NCI-H146 treated with DMSO at 0.1 percent for 48 hours (cell line): ENCODE measurements at regions not wholly inside any gene's neighbourhood (a gene's known extent, or its start where the extent isn't known, plus 50 kb on each side); places are given as distances from the start of the nearest gene placed in this dataset.
"Not testable (repeated sequence)": the region's sequence is repeated elsewhere in the genome, so short reads cannot be mapped to it uniquely, and the experiment has no call there.

Experiments
- DNase-seq: peaks from one replicate; lab custom pipeline; 2025; ENCODE audit not compliant: unreplicated experiment; lab: John Stamatoyannopoulos, UW

DNA sequence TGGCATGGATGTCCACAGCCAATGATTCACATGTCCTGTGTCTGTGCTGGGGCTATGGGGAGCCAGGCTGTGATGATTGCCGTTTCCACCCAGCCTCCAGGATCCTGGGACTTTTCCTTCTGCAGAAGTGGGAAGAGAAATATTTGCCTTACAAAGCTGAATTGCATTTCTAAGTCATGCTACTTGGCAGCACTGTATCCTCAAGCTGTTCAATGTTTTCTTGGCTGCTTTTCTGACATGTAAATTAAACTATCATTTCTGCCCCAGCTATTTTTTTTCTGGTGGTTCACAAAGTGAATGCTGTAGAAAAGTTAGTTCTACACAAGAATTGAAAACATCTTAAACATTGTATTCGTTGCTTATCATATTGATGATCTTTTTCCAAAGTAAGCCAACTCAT is 51.9 kb upstream of the TCERG1L start:
- DNase-seq, result no peak

DNA sequence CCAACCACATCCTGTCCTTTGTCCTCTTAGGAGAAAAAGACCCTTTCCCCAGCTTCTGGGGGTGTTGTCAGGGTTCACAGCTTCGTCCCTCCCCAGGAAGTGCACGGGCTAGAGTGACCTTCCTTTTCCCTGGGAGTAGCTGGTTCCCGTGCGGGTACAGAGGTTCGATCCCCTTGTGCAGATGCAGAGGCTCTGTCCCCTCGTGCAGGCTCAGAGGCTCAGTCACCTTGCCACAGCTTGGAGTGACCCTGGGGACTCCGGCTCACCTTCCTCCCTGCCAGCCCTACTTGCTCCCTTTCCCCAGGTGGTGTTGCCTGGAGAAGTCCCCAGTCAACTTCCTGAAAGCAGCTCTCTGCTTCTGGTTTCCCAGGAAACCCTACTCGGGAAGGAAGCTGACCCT is 60.0 kb upstream of the TCERG1L start:
- no peak for DNase-seq

DNA sequence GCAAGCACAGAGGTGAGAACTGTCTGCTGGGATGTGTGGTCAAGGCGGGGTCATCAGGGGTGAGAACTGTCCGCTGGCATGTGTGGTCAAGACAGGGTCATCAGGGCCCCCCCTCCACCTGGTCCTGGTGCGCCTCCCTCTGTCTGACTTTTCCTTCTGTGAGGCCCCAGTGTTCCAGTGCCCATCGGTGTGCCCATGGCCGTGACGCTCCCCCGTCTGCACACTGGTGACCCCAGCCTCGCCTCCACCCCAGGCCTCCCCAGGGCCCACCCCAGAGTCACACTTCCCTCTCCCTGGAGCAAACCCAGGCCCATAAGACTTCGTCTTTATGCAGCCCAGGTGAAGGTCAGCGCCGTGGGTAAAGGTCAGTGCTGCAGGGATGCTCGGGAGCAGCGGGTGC is 70.1 kb upstream of the TCERG1L start:
- no peak for DNase-seq

DNA sequence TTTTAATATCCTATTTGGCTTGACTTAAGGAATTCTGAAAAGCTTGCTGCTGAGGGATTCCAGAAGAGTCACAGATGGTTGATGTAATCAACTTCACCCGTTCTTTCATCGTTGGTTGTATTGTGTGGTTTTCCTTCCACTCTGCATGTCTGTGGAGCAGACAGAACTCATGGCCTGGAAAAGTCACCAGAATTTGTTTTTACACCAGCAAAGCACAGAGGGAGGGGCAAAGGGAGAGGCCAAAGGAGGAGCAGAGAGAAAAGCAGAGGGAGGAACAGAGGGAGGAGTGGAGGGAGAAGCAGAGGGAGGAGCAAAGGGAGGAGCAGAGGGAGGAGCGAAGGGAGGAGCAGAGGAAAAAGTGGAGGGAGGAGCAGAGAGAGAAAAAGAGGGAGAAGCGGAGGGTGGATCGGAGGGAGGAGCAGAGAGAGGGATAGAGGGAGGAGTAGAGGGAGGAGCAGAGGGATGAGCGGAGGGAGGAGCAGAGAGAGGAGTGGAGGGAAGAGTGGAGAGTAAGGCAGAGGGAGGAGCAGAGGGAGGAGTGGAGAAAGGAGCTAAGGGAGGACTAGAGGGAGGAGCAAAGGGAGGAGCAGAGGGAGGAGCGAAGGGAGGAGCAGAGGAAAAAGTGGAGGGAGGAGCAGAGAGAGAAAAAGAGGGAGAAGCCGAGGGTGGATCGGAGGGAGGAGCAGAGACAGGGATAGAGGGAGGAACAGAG is 73.8 kb upstream of the TCERG1L start:
- DNase-seq, result not testable (repeated sequence)

- DNase-seq, result no peak
Measured at GRCh38 chr10:131387018-131387529, 75.6 kb upstream of the TCERG1L start.

DNA sequence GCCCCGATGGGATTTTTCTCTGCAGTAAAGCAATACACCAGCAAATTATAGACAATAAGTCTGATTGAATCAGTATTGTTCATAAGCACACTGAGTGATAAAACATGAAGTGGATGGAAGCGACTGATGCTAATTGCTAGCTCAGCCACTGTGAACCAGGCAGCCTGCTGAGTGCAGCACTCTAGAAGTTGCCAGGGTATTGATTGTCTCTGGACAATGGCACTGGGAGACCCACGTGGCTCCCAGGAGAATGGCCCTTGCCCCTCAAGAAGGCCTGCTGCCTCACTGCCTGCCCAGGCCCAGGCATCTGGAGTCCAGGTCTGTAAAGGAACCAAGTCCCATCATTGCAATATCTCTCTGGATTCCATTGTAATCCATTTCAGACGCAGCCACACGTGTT is 80.4 kb upstream of the TCERG1L start:
- DNase-seq, result no peak

- no peak for DNase-seq
Measured at GRCh38 chr10:131396121-131397050, 84.9 kb upstream of the TCERG1L start.

DNA sequence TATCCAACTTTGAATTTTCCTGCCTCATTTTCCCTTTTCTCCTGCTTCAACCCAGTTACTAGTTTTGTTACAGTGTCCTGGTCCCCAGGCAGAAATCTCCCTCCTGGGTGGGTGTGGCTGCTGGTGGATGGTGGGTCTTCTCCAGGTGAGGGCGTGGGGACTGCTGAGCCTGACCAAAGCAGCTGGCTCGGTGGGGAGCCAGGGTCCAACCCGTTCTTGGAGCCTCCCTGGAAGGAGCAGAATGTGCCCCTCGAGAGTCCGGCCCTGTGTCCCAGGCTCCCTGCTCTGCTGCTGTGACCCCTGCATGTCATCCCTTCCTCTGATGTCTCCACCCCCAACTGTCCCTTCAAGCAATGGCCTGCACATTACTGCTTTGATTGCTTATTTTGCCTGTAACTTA is 86.6 kb upstream of the TCERG1L start:
- DNase-seq, result no peak

GRCh38 chr10:131399981-131400380 is 88.5 kb upstream of the TCERG1L start:
- DNase-seq, result no peak

GRCh38 chr10:131400513-131400912 is 89.0 kb upstream of the TCERG1L start:
- no peak for DNase-seq

- no peak for DNase-seq
Measured at GRCh38 chr10:131402771-131403650, 91.5 kb upstream of the TCERG1L start.

DNA sequence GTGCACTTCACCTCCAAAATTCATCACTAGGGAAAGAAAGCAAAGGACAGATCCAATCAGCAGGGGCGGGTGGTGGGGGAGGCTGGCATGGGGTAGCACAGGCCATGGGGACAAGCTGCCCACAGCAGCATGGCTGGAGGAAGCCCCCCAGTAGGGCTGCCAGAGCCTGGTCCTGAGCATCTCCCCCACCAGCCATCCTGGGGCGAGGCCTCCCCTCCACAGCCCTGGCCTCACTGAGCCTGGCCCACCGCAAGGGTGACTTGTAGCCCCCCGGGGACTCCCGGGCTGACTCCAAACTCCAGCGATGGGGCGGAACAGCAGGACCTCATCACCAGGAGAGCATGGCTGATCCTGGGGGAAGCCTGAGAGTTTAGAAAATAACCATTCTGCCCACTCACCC is 92.4 kb upstream of the TCERG1L start:
- DNase-seq, result no peak

- no peak for DNase-seq
Measured at GRCh38 chr10:131404886-131405285, 93.4 kb upstream of the TCERG1L start.

GRCh38 chr10:131406676-131407392 is 95.3 kb upstream of the TCERG1L start:
- DNase-seq, result no peak

DNA sequence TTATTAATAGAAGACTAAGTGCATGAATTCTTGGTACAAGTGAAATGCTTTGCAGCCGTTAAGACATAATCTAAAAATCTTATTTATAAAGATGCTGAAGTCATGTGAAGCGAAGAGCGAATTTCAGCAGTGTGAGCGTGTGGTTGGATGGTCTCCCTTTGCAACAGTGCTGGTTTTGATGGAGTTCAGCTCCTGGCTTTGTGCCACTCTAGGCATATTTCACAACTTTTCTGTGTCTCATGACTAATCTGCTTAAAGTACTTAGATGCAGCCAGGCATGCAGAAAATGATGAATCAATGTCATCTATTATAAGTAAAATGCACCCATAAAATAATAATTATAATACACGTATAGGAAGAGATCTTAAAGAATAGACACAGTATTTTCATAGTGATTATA is 107.2 kb upstream of the TCERG1L start:
- no peak for DNase-seq

GRCh38 chr10:131419797-131420196 is 108.3 kb upstream of the TCERG1L start:
- DNase-seq, result no peak

GRCh38 chr10:131420867-131421266 is 109.3 kb upstream of the TCERG1L start:
- DNase-seq, result no peak

GRCh38 chr10:131421381-131421780 is 109.9 kb upstream of the TCERG1L start:
- no peak for DNase-seq

DNA sequence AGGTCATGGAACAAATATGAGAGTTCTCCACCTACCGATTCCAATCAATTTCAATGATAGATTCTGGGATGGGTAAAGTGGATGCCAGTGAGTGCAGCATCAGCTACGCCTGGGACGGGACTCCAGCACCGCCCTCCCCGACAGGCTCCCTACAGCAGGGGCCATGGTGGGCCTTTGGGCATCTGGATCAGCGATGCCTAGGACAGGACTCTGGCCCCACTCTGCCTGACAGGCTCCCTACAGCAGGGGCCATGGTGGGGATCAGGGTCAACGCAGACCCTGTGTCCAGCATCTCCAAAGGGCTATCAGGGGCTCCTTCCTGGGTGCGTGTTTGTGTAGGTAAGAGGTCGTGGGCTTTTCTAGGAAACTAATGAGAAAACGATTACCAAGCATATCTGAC is 111.2 kb upstream of the TCERG1L start:
- no peak for DNase-seq

DNA sequence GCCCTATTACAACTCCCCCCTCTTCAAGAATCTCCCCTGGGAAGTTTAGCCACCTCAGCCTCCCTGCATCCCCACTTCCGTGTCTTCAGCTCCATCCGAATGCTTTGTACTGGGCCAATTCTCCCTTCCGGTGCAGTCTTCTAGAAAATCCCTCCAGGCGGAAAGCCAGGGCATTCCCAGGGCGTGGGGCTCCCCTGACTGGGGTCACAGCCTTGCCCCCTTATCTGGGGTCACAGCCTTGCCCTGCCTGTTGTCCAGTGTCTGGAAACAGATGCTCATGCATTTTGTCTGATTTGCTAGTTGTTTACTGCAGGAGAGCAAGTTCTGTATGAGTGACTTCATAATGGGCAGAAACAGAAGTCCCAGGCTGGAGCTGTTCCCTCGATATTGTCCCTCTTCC is 112.5 kb upstream of the TCERG1L start:
- no peak for DNase-seq
